ENCODE measurements at regions not wholly inside any gene's neighbourhood (a gene's known extent, or its start where the extent isn't known, plus 50 kb on each side); places are given as distances from the start of the nearest gene placed in this dataset.

- no peak overlapping the region for H3K9ac ChIP-seq (ENCODE audit: insufficient read depth, low read length)
- no peaks in the 10 kb centered on the region for H3K9me3 ChIP-seq (ENCODE audit: control insufficient read depth, insufficient read depth, low read depth, low read length)
- H2AFZ ChIP-seq (ENCODE audit: low read length) = no peak overlapping the region
- H3K79me2 ChIP-seq (ENCODE audit: control insufficient read depth, insufficient read depth, low read length) = no peaks in the 10 kb centered on the region
- no peaks in the 10 kb centered on the region for H3K4me1 ChIP-seq (ENCODE audit: control insufficient read depth, extremely low read depth, insufficient read depth, low read length)
- H3K4me3 ChIP-seq (replicated peaks in 1 of 4; ENCODE audit: control extremely low read depth in 1 of 4, insufficient read depth in 1 of 4, low read depth in 3 of 4, low read length in 4 of 4) = no peak overlapping the region
- H4K20me1 ChIP-seq (ENCODE audit: control insufficient read depth, extremely low read depth, insufficient read depth, low read length) = no peaks in the 10 kb centered on the region
- DNase-seq (ENCODE audit: low read depth in 2 of 2) = no peak
- TF ChIP-seq EZH2 (IDR thresholded peaks at IDR 0.05; ENCODE audit: low read length, missing control alignments) = no peak
- TF ChIP-seq, protein P1, sequence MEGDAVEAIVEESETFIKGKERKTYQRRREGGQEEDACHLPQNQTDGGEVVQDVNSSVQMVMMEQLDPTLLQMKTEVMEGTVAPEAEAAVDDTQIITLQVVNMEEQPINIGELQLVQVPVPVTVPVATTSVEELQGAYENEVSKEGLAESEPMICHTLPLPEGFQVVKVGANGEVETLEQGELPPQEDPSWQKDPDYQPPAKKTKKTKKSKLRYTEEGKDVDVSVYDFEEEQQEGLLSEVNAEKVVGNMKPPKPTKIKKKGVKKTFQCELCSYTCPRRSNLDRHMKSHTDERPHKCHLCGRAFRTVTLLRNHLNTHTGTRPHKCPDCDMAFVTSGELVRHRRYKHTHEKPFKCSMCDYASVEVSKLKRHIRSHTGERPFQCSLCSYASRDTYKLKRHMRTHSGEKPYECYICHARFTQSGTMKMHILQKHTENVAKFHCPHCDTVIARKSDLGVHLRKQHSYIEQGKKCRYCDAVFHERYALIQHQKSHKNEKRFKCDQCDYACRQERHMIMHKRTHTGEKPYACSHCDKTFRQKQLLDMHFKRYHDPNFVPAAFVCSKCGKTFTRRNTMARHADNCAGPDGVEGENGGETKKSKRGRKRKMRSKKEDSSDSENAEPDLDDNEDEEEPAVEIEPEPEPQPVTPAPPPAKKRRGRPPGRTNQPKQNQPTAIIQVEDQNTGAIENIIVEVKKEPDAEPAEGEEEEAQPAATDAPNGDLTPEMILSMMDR (conservative IDR thresholded peaks at IDR 0.05 in 1 of 2, IDR thresholded peaks at IDR 0.05 in 1 of 2; ENCODE audit: low read depth in 1 of 2, low read length in 2 of 2) = no peak
- no peaks in the 10 kb centered on the region for H3K36me3 ChIP-seq (ENCODE audit: control insufficient read depth, insufficient read depth, low read length)
- H3K4me2 ChIP-seq (ENCODE audit: extremely low read depth, insufficient read depth, low read length) = no peak overlapping the region
- H3K27ac ChIP-seq (ENCODE audit: insufficient read depth, low read length) = no peak overlapping the region
- H3K27me3 ChIP-seq (ENCODE audit: control insufficient read depth, insufficient read depth, low read length) = no peaks in the 10 kb centered on the region
These were observed 185.7 kb downstream of the XPNPEP1 start for GRCh38 chr10:109737626-109738025.

DNA sequence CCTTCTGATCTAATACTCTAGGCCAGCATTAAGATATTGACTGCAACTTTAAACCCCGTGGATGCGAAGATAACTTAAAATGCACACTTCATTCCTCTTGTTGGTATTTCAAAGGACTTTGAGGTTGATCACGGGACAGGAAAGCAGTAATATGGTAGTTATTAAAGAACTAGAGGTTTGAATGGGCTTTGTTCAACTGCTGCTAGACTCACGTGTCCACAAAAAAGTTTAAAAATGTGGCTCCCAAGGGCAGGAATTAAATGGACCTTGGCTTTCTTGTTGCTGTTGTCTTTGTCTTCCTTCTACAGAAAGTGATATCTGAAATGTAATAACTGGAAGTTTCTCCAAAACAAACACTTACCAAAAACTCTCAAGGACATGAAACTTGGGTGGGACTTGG lies 186.3 kb downstream of the XPNPEP1 start:
- H3K36me3 ChIP-seq (ENCODE audit: control insufficient read depth, insufficient read depth, low read length) = no peaks in the 10 kb centered on the region
- H3K9me3 ChIP-seq (ENCODE audit: control insufficient read depth, insufficient read depth, low read depth, low read length) = no peaks in the 10 kb centered on the region
- TF ChIP-seq EZH2 (IDR thresholded peaks at IDR 0.05; ENCODE audit: low read length, missing control alignments) = no peak
- TF ChIP-seq, protein P1 (conservative IDR thresholded peaks at IDR 0.05 in 1 of 2, IDR thresholded peaks at IDR 0.05 in 1 of 2; ENCODE audit: low read depth in 1 of 2, low read length in 2 of 2) = no peak
- H3K27me3 ChIP-seq (ENCODE audit: control insufficient read depth, insufficient read depth, low read length) = no peaks in the 10 kb centered on the region
- no peak overlapping the region for H3K4me3 ChIP-seq (replicated peaks in 1 of 4; ENCODE audit: control extremely low read depth in 1 of 4, insufficient read depth in 1 of 4, low read depth in 3 of 4, low read length in 4 of 4)
- H3K27ac ChIP-seq (ENCODE audit: insufficient read depth, low read length) = no peak overlapping the region
- no peak for DNase-seq (ENCODE audit: low read depth in 2 of 2)
- H4K20me1 ChIP-seq (ENCODE audit: control insufficient read depth, extremely low read depth, insufficient read depth, low read length) = no peaks in the 10 kb centered on the region
- H3K4me1 ChIP-seq (ENCODE audit: control insufficient read depth, extremely low read depth, insufficient read depth, low read length) = no peaks in the 10 kb centered on the region
- H3K4me2 ChIP-seq (ENCODE audit: extremely low read depth, insufficient read depth, low read length) = no peak overlapping the region
- H3K9ac ChIP-seq (ENCODE audit: insufficient read depth, low read length) = no peak overlapping the region
- H3K79me2 ChIP-seq (ENCODE audit: control insufficient read depth, insufficient read depth, low read length) = no peaks in the 10 kb centered on the region
- H2AFZ ChIP-seq (ENCODE audit: low read length) = no peak overlapping the region

GRCh38 chr10:109735776-109736175 lies 187.5 kb downstream of the XPNPEP1 start:
- Histone ChIP-seq H4K20me1 (ENCODE audit: control insufficient read depth, extremely low read depth, insufficient read depth, low read length) (no peaks in the 10 kb centered on the region), H3K4me1 (ENCODE audit: control insufficient read depth, extremely low read depth, insufficient read depth, low read length) (no peaks in the 10 kb centered on the region), H3K9ac (ENCODE audit: insufficient read depth, low read length) (no peak overlapping the region), H3K9me3 (ENCODE audit: control insufficient read depth, insufficient read depth, low read depth, low read length) (no peaks in the 10 kb centered on the region), H3K27ac (ENCODE audit: insufficient read depth, low read length) (no peak overlapping the region), H3K4me2 (ENCODE audit: extremely low read depth, insufficient read depth, low read length) (no peak overlapping the region), H3K79me2 (ENCODE audit: control insufficient read depth, insufficient read depth, low read length) (no peaks in the 10 kb centered on the region), H3K27me3 (ENCODE audit: control insufficient read depth, insufficient read depth, low read length) (no peaks in the 10 kb centered on the region), H2AFZ (ENCODE audit: low read length) (no peak overlapping the region), H3K36me3 (ENCODE audit: control insufficient read depth, insufficient read depth, low read length) (no peaks in the 10 kb centered on the region), H3K4me3 (replicated peaks in 1 of 4; ENCODE audit: control extremely low read depth in 1 of 4, insufficient read depth in 1 of 4, low read depth in 3 of 4, low read length in 4 of 4) (no peak overlapping the region)
- TF ChIP-seq, protein P1 (conservative IDR thresholded peaks at IDR 0.05 in 1 of 2, IDR thresholded peaks at IDR 0.05 in 1 of 2; ENCODE audit: low read depth in 1 of 2, low read length in 2 of 2) = no peak
- TF ChIP-seq EZH2 (IDR thresholded peaks at IDR 0.05; ENCODE audit: low read length, missing control alignments) = no peak
- no peak for DNase-seq (ENCODE audit: low read depth in 2 of 2)

All from fibroblast of lung (primary cell).